GM19468 (cell line): ENCODE measurements at regions not wholly inside any gene's neighbourhood (a gene's known extent, or its start where the extent isn't known, plus 50 kb on each side); places are given as distances from the start of the nearest gene placed in this dataset.

ENCODE experiments used
- ATAC-seq: cut with Tn5 transposase; IDR thresholded peaks from one replicate; pipeline ENCODE4 v1.9.1; 2021; ENCODE audit warnings: mild to moderate bottlenecking, moderate library complexity, moderate number of reproducible peaks; ENCODE audit not compliant: unreplicated experiment; ENCODE audit errors: extremely low read depth

DNA sequence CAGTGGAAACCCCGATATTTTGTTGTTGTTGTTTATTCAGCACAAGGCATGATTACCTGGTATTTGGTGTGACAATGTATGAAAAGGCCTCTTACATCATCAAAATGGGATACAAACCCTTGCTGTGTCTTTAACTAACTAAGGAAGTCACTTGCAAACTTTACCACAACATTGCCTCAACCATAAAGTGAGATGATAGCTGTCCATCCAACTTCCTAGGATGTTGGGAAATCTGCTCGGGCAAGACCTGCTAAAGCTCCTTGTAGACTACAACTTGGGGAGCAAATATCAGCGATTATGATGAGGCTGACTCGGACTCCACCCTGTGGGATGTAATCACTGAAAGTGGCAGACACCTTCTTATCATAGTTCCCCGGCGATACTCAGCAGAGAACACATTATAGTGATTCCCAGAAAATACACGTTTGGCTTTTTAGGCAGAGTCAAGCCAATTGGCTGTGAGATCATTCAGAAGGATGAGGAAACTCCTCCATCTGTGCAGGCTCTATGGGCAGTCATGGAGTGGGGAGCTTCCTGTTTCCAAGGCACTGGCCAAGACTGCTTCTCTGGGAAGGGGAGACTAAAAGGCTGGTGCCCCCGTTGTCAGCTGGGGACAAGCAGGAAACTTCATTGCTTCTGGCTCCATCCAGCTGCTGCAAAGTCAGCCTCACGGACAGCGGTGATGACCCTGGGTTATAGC is 289.0 kb downstream of the RNF144A start:
- ATAC-seq = no peak

DNA sequence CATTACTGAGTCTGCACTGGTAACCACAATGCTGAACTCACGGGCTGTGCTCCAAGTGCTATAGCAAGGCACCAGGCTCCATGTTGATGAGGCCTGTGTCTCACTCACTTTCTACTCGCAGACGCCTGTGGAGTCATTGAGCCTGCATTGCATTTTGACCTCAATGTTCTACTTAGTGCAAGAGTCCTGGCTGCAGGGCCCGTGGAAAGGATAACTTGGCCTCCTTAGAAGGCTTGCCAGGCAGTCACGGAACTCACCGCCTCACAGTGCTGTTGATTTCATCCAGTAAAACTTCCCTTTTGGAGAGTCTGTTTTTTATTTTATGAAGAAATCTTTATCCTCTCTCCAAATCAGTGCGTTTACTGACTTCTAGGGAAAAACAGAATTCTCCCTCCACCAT is 290.4 kb downstream of the RNF144A start:
- ATAC-seq = no peak

DNA sequence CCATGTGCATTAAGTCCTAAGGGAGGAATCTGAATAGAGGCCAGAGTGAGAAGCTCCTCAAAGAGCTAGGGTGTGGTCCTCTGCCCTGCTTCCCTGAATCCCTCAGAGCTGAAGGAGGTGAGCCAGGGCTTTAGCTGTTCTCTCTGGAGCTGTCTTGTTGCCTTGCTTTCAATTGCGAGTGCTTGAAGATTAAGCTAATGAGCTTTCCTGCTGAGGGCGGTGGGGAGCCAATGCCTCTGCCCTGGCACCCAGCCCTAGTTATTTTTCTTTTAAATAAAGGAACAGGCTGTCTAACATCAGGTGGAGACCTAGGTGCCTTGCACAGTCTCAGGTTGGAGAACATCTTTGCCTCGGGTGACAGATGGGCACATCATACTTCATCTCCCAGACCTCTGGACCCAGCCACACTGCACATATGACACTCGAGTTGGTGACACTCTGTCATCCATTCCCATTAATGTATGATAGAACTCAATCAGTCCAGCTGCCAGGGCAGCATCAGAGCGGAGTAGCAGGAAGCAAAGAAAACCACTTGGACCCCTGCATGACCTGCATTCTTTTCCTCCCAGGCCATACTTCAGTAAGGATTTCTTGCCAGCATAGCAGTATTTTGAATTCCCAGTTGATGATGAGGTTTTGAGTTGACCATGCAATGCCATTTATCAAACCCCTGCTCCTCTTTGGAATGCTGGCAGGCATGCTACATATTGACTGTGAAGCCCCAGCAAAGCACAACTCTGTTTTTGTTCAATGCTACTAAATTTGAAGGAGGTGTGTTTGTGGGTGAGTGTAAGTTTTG is 292.7 kb downstream of the RNF144A start:
- ATAC-seq = no peak

DNA sequence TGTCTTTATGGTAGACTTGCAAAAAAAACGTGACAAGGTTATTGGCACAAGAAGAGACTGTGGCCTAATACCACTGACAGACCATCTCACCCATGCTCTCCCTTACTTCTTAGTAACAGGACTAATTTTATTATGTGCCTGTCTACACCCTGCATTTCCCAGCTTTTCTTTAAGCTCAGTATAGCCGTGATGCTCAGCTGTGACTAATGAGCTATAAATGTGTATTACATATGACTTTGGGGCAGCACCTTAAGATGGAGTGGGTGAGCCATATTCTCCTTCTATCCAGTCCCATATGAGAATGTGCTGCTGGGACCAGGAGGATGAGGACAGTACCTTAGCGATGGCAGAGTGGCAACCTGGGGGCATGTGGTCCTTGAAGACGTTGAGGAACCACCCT is 293.5 kb downstream of the RNF144A start:
- no peak for ATAC-seq

DNA sequence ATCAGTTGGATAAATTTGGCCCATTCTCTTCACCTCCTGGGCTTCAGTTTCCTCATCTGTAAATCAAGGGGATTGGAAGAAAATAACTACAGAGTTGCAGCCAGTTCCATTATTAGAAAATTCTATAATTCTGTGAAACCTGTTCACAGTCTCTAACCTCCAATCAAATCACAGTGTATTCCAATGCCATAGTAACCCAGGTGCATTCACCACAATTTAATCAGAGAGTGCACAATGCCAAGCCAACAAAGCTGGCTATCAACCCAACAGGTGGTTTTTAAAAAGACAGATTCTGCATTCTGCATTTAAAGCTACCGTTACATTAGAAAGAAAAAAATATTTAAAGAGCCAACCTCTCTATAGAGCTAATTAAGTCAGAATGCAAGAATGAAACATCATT is 308.6 kb downstream of the RNF144A start:
- ATAC-seq = no peak

- no peak for ATAC-seq
These were observed 309.3 kb downstream of the RNF144A start for GRCh38 chr2:7226501-7226900.

GRCh38 chr2:7233126-7233525 is 315.9 kb downstream of the RNF144A start:
- ATAC-seq = no peak

DNA sequence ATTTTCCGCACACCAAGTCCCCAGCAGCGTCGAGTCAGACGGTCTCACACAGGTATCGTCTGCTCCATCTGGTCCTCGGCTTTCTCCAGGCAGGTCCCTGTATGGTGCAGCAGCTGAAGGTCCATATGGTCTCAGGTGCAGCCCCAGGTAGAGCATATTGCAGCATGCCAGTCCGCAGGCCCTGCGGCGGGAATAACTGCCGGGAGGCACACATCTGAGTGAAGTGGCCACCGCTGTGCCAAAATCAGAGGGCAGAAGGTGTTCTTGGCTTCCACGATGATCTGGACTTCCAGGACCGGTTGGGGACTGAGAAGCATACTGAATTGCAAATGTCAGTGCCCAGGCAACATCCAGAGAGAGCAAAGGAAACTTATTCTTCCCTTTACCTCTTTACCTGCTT is 320.3 kb downstream of the RNF144A start:
- no peak for ATAC-seq

DNA sequence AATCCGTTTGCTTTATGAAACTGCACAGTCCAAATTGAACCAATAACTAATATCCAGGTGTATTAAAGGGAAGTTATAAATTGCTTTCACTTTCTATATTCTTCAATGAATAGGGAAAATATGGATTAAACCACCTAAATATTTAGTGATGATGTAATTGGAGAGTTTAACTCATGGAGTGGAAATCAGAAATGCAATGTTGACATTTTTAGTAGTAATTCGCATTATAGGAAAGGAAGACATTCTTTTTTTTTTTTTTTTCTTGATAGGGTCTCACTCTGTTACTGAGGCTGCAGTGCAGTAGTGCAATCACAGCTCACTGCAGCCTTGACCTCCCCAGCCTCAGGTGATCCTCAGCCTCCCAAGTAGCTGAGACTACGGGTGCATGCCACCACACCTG is 321.9 kb downstream of the RNF144A start:
- ATAC-seq = no peak

DNA sequence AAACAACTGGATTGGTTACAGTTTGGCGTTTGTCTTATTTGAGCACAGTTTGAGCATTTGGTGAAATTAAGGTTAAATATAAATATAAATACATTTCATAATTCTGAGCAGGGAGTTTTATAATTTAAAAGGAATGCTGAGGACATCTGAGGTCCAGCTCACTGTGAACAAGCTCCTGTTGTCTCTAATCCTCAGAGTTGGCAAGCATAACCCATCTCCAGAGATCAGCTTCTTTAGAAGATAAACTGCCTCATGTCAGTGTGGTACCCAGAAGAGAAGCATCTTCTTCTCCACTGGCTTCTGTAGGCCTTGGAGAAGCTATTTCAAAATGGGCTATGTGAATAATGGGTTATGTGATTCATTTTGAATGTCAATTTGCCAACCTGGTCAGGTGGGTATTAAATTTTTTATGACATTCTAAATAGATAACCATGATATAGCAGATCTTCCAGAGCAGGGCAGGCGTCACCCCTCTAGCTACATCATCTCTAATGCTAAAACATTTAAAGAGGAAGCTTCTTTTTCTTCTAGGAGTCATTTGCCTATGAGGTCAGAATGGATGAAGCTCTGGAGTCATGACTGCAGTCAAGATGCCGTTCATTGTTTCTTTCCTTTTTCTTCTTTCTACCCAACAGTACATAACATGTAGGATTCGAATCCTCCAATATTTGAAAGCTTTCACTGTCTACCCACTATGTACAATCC is 324.0 kb downstream of the RNF144A start:
- no peak for ATAC-seq

- no peak for ATAC-seq
These were observed 325.1 kb downstream of the RNF144A start for GRCh38 chr2:7242189-7242867.

DNA sequence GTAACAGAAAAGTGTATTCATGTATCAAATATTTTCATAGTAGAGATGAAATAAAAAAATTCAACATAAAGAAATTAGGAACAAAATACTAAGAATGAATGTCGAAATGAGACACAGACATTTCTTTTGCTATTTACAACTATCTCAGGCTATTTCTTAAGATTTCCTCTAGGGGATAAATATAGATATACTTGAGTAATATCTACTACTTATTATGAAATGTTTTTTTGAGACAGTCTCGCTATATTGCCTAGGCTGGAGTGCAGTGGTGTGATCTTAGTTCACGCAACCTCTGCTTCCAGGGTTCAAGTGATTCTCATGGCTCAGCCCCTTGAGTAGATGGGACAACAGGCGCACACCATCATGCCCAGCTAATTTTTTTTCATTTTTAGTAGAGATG is 326.1 kb downstream of the RNF144A start:
- ATAC-seq = no peak

GRCh38 chr2:7256377-7256776 is 339.2 kb downstream of the RNF144A start:
- ATAC-seq = no peak

GRCh38 chr2:7262727-7263126 is 345.5 kb downstream of the RNF144A start:
- ATAC-seq = no peak

DNA sequence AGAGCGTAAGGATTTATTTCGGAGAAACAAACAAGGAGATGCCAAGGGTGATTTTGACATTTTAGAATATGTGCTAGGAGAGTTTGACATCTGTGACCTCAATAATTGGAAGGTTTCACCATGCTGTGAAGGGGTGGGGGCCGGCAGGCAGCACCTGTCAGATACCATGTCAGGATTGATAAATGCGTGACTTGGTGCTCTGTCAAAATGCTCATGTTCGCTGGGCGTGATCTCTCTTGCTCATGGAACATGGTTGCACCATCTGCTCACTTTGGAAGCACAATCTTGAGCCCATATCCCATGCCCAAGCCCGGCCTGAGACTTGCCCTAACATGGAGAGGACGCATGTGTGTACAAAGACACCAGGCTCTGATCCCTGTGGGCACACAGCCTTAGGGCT is 347.6 kb downstream of the RNF144A start:
- ATAC-seq = no peak

GRCh38 chr2:7265286-7265685 is 348.1 kb downstream of the RNF144A start:
- ATAC-seq = no peak

- no peak for ATAC-seq
These were observed 352.0 kb downstream of the RNF144A start for GRCh38 chr2:7269106-7269643.

- no peak for ATAC-seq
These were observed 352.8 kb downstream of the RNF144A start for GRCh38 chr2:7270011-7270431.

DNA sequence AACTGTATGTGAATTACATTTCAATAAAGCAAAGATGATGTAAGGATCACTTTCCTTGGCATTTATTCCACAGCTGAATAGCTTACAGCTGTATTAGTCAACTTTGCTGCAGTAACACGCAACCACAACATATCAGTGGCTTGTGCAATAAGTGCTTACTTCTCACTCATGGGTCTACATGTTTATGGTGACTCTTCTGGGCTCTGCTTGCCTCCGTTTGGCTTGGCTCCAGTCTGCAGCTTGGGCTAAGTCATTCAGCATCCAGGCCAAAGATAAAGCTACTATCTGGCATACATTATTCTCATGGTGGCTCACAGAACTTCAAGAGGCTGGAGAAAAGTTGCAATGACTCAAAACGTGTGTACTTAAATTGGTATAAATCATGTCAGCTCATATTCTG is 355.0 kb downstream of the RNF144A start:
- no peak for ATAC-seq

GRCh38 chr2:7278984-7279383 is 361.8 kb downstream of the RNF144A start:
- no peak for ATAC-seq
